ENCODE measurements at regions not wholly inside any gene's neighbourhood (a gene's known extent, or its start where the extent isn't known, plus 50 kb on each side); places are given as distances from the start of the nearest gene placed in this dataset.
"Not testable (repeated sequence)": the region's sequence is repeated elsewhere in the genome, so short reads cannot be mapped to it uniquely, and the experiment has no call there.

DNA sequence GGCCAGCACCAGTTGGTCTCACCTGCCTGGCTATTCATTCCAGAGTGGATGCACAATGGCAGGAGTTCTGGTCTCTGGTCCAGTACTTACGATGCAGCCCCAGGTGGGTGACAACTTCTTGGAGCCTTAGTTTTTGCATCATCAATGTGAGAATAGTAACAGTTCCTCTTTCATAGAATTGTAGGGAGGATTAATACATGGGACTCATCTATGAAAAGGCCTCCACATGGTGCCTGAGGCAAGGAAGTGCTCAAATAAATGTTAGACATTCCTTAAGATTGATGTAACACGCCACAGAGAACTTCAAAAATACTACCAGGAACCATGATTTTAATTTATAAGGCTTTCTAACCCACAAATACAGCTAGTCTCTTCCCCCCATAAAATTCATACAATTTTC, 120.1 kb upstream of the CHST15 start:
- no peak for DNase-seq (ENCODE audit: low spot score)

DNA sequence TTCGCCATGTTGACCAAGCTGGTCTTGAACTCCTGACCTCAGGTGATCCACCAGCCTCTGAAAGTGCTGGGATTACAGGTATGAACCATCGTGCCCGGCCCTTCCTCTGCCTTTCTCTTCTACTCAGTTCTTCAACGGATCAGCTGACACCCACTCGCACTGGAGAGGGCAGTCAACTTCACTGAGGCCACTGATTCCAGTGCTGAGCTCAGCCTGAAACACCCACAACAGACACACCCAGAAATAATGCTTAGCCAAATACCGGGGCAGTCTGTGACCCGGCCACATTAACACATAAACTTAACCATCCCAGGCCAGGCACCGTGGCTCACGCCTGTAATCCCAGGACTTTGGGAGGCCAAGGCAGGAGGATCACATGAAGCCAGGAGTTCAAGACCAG, 119.3 kb upstream of the CHST15 start:
- DNase-seq (ENCODE audit: low spot score), result no peak

- DNase-seq (ENCODE audit: low spot score), result no peak
Observed at GRCh38 chr10:124211921-124212320, 118.5 kb upstream of the CHST15 start.

DNA sequence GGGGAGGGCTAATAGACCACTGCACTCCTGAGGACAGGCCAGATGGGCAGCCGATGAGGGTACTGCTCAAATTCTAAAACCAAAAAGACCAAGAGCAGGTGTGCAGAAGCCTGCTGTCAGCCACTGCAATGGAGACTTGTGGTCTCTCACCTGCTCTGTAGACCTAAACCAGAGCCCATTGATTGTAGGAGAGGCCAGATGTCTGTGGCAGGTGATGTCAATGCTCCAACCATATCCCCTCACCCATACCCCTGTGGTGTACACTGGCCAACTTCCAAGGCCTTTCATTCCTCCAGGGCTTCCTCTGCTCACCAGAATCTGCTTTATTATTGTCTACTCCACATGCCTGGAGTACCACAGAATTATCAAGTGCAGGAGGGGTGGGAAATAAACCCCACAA, 116.9 kb upstream of the CHST15 start:
- DNase-seq (ENCODE audit: low spot score), result no peak

GRCh38 chr10:124207391-124207790, 114.0 kb upstream of the CHST15 start:
- DNase-seq (ENCODE audit: low spot score), result no peak

DNA sequence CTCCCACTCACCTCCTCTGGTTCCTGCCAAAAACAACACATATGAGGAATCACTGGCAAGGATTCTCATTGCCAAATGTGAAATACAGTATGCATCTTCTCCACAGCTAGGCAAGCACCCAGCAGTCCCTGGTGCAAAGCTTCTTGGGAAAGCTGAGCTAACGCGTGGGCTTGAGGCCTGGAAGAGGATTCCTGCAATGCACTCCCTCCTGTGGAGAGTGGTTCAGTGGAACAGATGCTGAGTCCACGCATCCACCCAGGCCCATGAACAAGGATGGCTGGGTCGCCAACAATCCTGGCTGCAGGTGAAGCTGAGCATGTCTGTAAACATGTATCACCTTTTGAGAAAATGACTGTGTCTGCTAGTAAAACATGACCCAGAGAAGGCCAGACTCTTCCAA, 113.2 kb upstream of the CHST15 start:
- no peak for DNase-seq (ENCODE audit: low spot score)

DNA sequence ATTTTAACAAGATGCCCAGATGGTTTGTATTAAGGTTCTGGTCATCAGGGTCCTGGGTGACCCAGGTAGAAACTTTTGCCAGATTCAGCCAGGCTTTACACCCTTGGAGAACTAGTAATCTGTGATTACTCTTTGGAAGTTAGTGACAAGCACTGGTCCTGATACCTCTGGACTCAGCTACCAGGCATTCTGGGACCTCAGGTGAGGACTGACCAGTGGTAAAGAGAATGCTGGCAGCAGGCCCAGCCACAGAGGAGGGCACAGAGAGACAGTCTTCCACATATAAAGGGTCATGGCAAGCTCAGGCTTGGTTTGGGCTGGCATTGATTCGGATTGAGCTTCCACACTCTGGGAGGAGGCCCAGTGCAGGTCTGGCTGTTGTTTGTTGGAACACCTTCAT, 112.0 kb upstream of the CHST15 start:
- no peak for DNase-seq (ENCODE audit: low spot score)

DNA sequence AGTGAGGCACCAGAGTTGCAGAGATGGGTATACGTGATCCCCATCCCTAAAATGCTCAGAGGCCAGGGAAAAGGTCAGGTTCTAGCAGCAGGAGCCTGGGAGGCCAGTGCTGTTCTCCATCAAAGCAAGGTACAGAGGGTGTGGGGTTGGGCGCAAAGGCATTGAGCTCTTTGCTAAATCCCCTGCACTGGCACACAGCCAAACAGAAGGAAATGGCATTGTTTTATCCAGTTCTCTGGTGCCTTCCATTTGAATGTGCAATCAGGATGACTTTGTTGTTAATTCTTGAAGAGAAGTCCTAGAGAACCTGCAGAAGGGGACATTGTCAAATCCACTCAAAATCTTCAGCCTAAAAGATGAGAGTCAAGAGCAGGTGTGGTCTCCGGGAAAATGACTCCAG, 111.3 kb upstream of the CHST15 start:
- no peak for DNase-seq (ENCODE audit: low spot score)

DNA sequence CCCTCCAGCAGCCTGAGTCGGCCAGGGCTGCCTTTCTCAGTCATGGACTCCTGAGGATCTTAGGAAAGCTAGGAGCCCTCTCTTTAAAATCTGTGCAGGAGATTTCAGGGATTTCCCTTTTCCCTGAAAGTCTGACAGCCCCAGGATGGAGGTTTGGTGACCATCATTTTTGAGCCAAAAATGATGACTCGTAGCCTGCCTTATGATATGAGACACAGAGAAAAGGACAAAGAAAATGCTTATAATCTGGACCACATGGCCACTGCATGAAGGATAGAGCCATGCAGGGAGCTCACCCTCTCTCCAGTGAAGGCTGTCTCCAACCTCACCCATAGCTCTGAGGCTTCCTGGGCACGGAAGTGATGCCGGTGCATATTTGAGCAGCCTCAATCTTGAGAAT, 106.6 kb upstream of the CHST15 start:
- no peak for DNase-seq (ENCODE audit: low spot score)

- DNase-seq (ENCODE audit: low spot score), result no peak
Observed at GRCh38 chr10:124198871-124199270, 105.5 kb upstream of the CHST15 start.

DNA sequence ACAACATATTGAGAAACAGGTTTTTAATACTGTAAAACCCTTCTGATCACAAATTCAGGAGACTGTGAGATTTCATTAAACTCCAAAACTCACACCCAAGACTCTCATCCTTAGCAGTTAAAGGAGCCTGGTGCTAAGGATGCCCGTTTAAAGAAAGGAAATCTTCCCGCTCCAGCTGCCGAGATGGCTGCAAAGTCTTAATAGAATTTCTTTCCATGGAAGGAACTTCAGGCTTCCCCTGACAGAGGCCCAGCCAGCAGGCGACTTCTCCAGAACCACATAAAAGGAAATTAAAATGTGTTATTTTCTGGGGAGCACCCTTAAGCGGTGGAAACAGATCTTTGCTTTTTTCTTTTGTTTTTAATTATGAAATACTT, 104.7 kb upstream of the CHST15 start:
- no peak for DNase-seq (ENCODE audit: low spot score)

DNA sequence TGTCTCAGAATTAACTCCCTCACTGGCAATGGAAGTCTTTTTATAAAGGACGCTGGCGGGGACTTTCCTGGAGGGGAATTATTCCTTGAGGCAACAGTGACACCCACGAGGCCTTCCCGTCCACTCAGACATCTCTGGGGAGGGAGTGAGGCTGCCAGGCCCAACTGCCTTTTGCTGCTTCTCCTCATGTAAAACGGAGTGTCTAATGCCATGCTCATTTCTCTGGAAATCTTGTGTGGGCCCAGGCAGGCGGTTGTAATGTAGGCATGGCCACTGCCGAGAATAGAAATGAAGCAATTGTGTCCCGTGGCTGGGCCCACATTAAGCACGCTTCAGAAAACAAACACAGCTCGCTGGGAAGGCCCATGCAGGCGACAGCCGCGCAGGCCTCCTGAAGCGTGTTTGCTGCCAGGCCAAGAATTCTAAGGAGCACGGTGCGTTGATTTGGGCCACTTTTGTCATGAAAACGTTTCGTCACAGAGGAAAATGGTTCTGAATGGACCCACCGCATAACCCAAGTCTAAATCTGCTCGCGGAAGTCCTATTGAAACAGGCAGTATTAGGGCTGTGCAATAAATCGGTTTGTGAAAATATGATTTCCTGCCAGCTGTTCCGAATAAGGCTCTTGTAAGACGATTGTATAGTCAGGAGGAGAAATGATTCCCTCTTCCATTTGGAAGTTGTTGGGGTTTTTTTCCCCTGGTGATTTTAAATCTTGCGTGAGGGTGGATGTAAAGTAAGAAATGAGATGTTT, 104.2 kb upstream of the CHST15 start:
- peak; percentile 42 for DNase-seq (ENCODE audit: low spot score)

DNA sequence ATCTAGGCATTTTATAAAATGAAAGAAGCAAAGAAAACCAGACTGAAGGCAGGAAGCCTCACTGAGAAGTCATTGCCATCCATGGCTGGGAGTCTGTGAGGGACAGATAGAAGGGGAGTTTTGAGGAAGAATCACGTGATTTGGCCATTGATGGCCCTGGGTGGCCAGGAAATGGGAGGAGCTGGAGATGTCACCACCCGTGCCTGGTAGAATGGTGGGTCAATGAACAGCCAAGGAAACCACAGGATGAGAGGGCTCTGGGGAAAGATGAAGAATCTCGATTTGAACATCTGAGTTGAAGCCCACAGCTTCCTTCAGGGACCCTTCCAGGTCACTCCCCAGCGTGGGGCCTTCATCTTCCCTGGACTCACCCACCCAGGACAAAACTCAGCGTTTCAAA, 103.3 kb upstream of the CHST15 start:
- no peak for DNase-seq (ENCODE audit: low spot score)

DNA sequence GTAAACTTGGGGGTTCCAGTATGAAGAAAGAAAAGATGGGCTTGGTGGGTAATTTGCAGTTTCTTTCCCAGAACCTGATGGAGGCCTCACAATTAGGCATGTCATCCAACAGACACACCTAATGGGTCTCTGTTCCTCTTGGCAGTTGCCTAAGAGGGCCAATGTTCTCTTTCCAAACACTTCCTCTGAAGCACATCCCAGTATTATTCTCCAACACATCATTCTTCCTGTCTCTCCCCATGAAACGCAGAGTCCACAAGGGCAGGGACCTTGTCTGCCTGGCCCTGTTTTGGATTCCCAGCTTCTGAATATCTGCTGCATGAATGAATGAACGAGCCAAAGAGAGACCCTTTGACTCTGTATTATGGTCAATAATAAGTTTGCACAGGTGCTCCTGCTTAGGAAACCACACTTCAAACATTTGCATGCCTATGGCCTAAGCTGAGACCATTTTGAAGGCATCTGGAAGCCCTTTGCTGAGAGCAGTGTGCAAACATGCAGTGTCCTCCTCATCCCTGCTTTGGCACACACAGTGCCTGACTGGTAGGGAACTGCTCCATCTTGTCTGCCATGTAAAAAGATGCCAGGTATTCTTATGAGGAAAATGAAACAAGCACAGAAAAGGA, 100.9 kb upstream of the CHST15 start:
- DNase-seq (ENCODE audit: low spot score), result no peak

GRCh38 chr10:124193309-124193696, 99.9 kb upstream of the CHST15 start:
- no peak for DNase-seq (ENCODE audit: low spot score)

DNA sequence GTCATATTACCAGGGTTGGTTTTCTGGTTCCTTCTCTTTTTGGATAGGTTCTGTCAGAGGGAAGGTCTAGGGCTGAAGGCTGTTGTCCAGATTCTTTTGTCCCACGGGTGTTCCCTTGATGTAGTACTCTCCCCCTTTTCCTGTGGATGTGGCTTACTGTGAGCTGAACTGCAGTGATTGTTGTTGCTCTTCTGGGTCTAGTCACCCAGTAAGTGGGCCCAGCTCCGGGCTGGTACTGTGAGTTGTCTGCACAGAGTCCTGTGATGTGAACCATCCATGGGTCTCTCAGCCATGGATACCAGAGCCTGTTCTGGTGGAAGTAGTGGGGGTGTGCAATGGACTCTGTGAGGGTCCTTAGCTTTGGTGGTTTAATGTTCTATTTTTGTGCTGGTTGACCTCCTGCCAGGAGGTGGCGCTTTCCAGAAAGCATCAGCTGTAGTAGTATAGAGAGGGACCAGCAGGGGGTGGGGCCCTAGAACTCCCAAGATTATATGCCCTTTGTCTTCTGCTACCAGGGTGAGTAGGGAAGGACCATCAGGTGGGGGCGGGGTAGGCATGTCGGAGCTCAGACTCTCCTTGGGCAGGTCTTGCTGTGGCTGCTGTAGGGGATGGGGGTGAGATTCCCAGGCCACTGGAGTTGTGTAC, 99.4 kb upstream of the CHST15 start:
- not testable (repeated sequence) for DNase-seq (ENCODE audit: low spot score)

DNA sequence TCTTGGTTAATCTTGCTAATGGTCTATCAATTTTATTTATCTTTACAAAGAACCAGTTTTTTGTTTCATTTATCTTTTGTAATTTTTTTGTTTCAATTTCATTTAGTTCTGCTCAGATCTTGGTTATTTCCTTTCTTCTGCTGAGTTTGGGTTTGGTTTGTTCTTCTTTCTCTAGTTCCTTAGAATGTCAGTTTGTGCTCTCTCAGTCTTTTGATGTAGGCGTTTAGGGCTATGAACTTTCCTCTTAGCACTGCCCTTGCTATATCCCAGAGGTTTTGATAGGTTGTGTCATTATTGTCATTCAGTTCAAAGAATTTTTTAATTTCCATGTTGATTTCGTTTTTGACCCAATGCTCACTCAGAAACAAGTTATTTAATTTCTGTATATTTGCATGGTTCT, 97.1 kb upstream of the CHST15 start:
- DNase-seq (ENCODE audit: low spot score), result not testable (repeated sequence)

DNA sequence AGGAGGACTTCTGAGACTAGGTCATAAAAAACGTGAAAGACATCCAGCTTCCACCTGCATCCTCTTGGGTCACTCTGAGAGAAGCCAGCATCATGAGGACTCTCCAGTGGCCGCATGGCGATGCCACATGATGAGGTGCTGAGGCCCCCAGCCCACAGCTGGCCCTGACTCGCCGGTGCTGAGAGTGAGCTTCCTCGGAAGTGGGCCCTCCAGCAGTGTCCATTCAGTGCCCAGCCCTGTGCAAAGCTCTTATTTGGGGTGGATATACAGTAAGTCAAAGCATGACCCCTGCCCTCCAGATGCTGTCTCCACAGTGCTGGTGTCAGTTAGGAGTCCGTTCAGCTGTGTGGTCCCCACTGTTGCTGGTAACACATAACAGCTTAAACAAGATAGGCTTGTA, 93.6 kb upstream of the CHST15 start:
- no peak for DNase-seq (ENCODE audit: low spot score)

GRCh38 chr10:124185084-124185483, 91.7 kb upstream of the CHST15 start:
- DNase-seq (ENCODE audit: low spot score), result no peak

DNA sequence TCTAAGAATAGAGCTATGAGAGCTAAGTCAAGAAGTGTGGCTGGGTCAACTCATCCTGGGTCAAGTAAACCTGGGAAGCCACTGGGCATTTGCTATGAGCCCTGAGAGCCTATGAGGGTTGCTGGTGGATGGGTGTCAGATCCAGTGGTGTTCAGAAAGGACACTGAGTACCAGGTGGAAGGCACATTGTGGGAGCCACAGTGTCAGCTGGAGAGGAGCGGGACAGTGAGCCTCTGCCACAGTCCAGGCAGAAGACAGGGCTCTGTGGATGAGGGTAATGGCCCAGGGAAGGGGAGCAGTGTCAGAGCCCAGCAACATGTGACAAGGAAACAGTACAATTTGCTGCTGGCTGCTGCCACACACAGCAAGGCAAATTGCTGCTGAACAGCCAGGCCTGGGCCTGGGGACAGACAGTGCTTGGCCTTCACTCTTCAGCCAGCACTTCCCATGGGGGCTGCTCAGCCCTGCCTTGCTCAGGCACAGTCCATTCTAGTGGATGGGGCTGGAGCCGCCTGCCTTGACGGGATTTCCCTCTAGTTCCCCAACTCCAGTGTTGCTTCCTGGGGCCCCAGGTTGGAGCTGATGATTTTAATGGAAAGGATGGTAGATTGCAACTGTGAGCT, 90.9 kb upstream of the CHST15 start:
- DNase-seq (ENCODE audit: low spot score), result no peak

- no peak for DNase-seq (ENCODE audit: low spot score)
Observed at GRCh38 chr10:124183617-124184016, 90.2 kb upstream of the CHST15 start.

DNA sequence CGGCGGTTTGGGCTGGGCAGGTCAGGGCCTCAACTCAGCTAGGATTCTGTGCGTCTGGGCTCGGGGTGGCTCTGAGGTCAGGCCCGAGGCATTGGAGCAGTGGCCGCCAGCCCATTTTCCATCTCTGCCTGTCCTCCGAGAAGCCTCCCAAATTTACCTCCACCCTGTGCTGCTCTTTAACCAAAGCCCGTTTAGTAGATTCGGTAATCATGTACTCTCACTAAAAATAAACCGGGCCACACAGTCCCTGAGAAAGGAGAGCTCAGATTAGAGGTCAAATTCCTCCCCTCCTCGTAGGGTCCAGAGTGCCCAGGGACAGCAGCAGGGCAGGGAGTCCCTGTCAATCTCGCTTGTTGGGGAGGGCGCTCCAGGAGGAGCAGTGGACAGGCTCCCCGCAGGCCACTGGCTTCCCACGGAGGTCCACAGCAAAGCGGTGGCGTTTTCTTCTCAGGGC, 88.7 kb upstream of the CHST15 start:
- DNase-seq (ENCODE audit: low spot score), result no peak

DNA sequence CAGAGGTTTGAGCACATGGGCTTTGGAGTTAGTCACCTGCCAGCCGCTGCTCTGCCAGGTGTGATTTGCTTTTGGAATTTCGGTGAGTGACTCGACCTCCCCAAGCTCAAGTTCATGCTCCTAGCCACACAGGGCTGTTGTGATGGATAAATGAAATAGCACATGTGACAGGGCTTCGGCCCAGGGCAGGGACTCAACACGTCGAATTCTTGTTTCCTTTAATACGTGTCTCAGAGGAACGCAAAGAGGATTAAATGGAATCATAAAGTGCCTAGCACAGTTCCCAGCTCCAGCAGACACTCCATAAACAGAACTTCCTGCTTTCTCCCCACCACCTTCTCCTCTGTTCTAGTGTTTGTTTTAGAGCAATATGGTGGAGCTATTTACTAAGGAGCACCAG, 88.3 kb upstream of the CHST15 start:
- DNase-seq (ENCODE audit: low spot score), result no peak
